SK-N-SH (cell line): ENCODE measurements at regions not wholly inside any gene's neighbourhood (a gene's known extent, or its start where the extent isn't known, plus 50 kb on each side); places are given as distances from the start of the nearest gene placed in this dataset.

Experiments
- ELF1 ChIP-seq: IDR thresholded peaks from 2 replicates; pipeline ENCODE4 v1.4.0; 2012
- NRF1 ChIP-seq: IDR thresholded peaks from 2 replicates; pipeline ENCODE4 v1.6.1; 2012; ENCODE audit warnings: low read depth, mild to moderate bottlenecking, low read length
- POLR2AphosphoS5 ChIP-seq: IDR thresholded peaks from 2 replicates; pipeline ENCODE4 v1.6.1; 2012; ENCODE audit warnings: low read depth, low read length
- RAD21 ChIP-seq: IDR thresholded peaks from 2 replicates; pipeline ENCODE4 v1.6.1; 2012; ENCODE audit warnings: mild to moderate bottlenecking, low read length
- RFX5 ChIP-seq: IDR thresholded peaks from 2 replicates; pipeline ENCODE4 v1.6.1; 2012; ENCODE audit warnings: mild to moderate bottlenecking, improper control_type of control experiment, low read length
- TF ChIP-seq, protein P1 (sequence below): fragments of 200-600 bp; sonication (generic); IDR thresholded peaks from 2 replicates; pipeline ENCODE4 v1.6.1; 2017; ENCODE audit warnings: antibody characterized with exemption, mild to moderate bottlenecking, moderate library complexity
- TF ChIP-seq, protein P2 (sequence below): fragments of 150-350 bp; IDR thresholded peaks from 2 replicates; pipeline ENCODE4 v1.6.1; 2016; ENCODE audit warnings: mild to moderate bottlenecking, low read depth, low read length

DNA sequence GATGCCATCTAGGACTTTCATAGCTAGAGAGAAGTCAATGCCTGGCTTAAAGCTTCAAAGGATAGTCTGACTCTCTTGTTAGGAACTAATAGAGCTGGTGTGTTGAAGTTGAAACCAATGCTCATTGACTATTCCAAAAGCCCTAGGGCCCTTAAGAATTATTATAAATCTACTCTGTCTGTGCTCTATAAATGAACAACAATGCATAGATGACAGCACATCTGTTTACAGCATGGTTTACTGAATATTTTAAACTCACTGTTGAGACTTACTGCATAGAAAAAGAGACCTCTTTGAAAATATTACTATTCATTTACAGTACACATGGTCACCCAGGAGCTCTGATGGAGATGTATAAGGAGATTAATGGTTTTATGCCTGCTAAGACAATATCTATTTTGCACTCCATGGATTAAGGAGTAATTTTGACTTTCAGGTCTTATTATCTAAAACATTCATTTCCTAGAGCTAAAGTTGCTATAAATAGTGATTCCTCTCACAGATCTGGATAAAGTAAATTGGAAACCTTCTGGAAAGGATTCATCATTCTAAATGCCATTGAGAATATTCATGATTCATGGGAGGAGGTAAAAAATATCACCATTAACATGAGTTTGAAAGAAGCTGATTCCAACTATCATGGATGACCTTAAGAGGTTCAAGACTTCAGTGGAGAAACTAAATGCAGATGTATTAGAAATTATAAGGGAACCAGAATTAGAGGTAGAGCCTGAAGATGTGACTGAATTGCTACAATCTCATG lies 763.5 kb upstream of the MAP3K7 start:
- TF ChIP-seq, protein P1, sequence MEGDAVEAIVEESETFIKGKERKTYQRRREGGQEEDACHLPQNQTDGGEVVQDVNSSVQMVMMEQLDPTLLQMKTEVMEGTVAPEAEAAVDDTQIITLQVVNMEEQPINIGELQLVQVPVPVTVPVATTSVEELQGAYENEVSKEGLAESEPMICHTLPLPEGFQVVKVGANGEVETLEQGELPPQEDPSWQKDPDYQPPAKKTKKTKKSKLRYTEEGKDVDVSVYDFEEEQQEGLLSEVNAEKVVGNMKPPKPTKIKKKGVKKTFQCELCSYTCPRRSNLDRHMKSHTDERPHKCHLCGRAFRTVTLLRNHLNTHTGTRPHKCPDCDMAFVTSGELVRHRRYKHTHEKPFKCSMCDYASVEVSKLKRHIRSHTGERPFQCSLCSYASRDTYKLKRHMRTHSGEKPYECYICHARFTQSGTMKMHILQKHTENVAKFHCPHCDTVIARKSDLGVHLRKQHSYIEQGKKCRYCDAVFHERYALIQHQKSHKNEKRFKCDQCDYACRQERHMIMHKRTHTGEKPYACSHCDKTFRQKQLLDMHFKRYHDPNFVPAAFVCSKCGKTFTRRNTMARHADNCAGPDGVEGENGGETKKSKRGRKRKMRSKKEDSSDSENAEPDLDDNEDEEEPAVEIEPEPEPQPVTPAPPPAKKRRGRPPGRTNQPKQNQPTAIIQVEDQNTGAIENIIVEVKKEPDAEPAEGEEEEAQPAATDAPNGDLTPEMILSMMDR = no peak
- TF ChIP-seq, protein P2, sequence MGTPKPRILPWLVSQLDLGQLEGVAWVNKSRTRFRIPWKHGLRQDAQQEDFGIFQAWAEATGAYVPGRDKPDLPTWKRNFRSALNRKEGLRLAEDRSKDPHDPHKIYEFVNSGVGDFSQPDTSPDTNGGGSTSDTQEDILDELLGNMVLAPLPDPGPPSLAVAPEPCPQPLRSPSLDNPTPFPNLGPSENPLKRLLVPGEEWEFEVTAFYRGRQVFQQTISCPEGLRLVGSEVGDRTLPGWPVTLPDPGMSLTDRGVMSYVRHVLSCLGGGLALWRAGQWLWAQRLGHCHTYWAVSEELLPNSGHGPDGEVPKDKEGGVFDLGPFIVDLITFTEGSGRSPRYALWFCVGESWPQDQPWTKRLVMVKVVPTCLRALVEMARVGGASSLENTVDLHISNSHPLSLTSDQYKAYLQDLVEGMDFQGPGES = no peak
- no peak for TF ChIP-seq RAD21
- no peak for TF ChIP-seq NRF1
- no peak for TF ChIP-seq RFX5
- no peak for TF ChIP-seq POLR2AphosphoS5
- TF ChIP-seq ELF1 = no peak
